ENCODE measurements at regions not wholly inside any gene's neighbourhood (a gene's known extent, or its start where the extent isn't known, plus 50 kb on each side); places are given as distances from the start of the nearest gene placed in this dataset.

DNA sequence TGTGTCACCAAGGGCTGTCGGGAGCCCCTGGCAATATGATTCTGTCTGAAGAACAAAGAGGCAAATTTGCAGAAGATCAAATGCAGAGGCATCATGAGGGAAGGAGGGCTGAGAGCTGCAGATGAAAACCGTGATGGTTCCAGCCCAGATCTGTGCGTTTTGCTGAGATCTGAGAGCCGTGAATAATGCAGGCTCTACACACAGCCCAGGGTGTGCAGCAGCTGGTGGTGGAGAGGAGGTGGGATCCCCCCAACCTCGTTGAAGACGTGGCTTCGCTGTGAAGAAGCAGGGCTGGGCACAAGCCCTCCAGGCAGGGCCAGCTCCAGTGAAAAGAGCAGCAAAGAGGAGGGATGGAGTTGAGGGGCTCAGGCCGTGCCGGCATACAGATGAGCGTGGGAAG lies 75.5 kb downstream of the TSPAN17 start:
- ATAC-seq (ENCODE audit: low FRiP score) (no peak), DNase-seq (ENCODE audit: low spot score) (no peak)
- TF ChIP-seq, protein P1, sequence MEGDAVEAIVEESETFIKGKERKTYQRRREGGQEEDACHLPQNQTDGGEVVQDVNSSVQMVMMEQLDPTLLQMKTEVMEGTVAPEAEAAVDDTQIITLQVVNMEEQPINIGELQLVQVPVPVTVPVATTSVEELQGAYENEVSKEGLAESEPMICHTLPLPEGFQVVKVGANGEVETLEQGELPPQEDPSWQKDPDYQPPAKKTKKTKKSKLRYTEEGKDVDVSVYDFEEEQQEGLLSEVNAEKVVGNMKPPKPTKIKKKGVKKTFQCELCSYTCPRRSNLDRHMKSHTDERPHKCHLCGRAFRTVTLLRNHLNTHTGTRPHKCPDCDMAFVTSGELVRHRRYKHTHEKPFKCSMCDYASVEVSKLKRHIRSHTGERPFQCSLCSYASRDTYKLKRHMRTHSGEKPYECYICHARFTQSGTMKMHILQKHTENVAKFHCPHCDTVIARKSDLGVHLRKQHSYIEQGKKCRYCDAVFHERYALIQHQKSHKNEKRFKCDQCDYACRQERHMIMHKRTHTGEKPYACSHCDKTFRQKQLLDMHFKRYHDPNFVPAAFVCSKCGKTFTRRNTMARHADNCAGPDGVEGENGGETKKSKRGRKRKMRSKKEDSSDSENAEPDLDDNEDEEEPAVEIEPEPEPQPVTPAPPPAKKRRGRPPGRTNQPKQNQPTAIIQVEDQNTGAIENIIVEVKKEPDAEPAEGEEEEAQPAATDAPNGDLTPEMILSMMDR (IDR thresholded peaks at IDR 0.05): no peak

DNA sequence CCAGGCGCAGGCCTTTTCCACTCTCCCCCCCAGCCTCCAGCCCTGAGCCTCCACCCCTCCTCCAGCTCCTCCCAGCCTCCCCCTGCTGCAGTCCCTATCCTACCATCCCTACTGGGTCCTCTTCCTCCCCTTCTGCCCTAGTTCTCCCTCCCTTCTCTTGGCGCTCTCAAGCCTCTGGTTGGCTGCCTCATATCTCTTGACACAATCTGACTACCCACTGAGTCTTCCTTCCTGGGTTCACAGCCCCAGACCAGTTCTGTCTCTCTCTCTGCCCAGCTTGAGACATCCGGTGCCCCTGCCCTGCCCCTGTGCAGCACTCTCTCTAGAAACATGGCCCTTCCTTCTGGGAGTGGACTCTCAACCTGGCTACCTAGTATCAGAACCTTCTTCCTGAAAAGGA lies 76.2 kb downstream of the TSPAN17 start:
- DNase-seq (ENCODE audit: low spot score) (no peak), ATAC-seq (ENCODE audit: low FRiP score) (no peak)
- TF ChIP-seq, protein P1 (IDR thresholded peaks at IDR 0.05): no peak

DNA sequence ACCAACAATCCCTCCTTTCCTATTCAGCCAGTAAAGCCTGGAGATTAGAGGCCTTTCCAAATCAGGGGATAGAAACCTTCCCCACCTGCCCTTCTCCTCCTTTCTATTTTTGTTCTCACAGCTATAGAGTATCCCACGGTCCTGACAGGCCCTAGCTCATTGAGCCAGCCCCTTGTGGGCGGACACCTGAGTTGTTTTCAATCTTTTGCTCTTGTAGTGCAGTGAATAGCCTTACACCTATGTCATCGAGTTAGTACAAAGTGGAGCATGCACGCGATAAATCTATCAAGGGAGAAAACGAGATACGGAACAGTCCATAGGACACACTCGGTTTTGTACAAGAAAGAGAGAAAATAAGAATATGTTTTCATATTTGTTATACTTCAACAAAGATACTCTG lies 77.2 kb downstream of the TSPAN17 start:
- no peak for ATAC-seq (ENCODE audit: low FRiP score)
- TF ChIP-seq, protein P1 (IDR thresholded peaks at IDR 0.05): no peak
- DNase-seq (ENCODE audit: low spot score): no peak

DNA sequence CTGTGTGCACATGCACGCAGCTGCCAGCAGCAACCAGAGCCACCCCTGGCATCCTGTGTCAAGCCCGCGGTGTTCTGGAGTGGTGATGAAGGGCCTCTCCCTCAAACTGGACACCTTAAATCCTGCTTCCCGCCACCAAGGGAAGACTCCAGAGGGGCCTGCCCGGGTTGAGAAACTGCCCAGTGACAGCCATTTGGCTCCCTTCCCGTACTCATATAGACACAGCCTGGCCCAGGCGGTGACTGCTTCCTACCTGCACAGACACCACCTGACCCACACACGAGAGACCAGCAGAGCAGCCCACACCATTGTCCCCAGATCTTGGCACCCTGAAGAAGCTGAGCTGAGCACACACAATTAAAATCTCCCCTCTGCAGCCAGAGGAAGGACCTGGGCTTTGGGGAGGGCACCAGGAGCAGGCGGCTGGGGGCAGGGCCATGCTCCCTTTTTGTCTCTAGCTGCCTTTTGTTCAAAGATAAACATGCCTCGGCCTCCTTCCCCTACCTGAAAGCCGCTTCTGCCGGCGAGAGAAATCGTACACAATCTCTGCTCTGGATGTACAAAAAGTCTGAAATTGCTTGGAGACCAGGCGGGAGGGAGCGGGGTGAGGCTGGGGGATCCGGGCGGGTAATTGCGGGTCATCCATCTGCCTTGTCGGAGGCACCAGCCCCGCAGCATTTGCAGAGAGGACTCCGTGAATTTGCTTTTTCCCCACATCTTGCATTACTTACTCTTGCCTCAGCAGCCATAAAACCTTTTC lies 78.4 kb downstream of the TSPAN17 start:
- ATAC-seq (ENCODE audit: low FRiP score): no peak
- TF ChIP-seq, protein P1 (IDR thresholded peaks at IDR 0.05): no peak

DNA sequence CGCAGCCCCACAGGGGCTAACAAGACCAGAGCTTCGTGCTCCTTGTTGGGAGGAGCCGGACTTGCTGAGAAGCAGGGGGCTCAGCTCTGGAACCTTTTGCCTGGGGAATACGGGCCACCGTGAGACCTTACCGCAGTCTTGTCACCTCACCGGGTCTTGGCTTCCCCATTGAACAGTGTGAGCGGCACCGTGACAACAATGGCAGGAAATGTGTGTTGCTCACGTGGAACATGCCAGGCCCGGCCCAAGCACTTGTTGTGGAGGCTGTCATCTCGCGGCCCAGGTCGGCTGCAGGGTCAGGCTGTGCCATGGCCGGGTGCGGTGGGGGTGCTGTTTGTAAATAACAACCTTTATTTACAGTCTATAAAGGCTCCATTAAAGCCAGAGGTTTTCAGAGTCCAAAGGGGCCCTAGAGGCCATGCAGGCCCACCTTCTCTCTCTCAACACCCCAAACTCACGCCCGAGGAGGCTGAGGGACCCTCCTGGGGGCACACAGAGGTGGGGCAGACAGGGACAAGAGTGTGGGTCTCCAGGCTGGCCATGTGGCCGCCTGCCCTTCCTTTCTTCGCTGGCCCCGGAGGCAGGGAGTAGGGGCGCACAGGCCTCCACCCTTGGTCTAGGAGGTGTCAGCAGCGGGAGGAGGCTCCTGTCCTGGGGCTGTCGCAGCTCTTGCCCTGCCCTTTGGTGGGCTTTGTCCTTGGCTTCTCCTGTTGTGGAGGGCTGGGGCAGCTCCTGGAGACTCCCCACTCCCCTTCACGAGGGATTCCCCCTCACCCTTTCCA lies 79.7 kb downstream of the TSPAN17 start:
- ATAC-seq (ENCODE audit: low FRiP score) (no peak), DNase-seq (ENCODE audit: low spot score) (no peak)
- TF ChIP-seq, protein P1 (IDR thresholded peaks at IDR 0.05): no peak

More for the DNA sequence above, 78.4 kb downstream of the TSPAN17 start:
- DNase-seq (ENCODE audit: low spot score): no peak

DNA sequence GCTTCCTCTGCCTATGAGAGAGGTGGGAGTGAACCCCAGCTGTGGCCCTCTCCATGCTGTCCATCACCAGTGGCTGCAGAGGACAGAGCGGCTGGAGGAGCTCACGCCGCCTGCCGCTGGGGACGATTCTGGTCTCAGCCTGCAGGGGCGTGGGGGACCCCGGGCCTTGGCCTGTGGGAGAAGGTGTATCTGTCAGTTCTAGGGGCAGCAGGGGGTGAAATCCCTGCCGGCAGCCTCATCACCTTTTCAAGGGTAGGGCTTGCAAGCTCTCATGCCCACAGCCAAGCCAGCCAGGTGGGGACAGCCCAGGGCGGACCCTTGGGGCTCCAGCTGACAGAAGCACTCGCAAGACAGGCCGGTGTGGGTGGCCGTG lies 80.2 kb downstream of the TSPAN17 start:
- TF ChIP-seq, protein P1 (IDR thresholded peaks at IDR 0.05): no peak
- ATAC-seq (ENCODE audit: low FRiP score): no peak
- DNase-seq (ENCODE audit: low spot score): no peak
